C4-2B (cell line): ENCODE measurements at regions not wholly inside any gene's neighbourhood (a gene's known extent, or its start where the extent isn't known, plus 50 kb on each side); places are given as distances from the start of the nearest gene placed in this dataset.
"Not testable (repeated sequence)": the region's sequence is repeated elsewhere in the genome, so short reads cannot be mapped to it uniquely, and the experiment has no call there.

Source experiments
- H3K27ac ChIP-seq: fragments of 450-650 bp; 2 replicates; pipeline ENCODE4 v1.5.1; 2017
- ZFX ChIP-seq: fragments of 450-650 bp; IDR thresholded peaks from 2 replicates; pipeline ENCODE4 v1.6.1; 2017
- TF ChIP-seq, protein P1 (sequence below): fragments of 450-650 bp; conservative IDR thresholded peaks from 2 replicates; pipeline ENCODE4 v1.5.1; 2017; ENCODE audit warnings: mild to moderate bottlenecking

GRCh38 chr5:167378894-167379723, 912.3 kb upstream of the WWC1 start:
- no peak for TF ChIP-seq ZFX
- TF ChIP-seq, protein P1, sequence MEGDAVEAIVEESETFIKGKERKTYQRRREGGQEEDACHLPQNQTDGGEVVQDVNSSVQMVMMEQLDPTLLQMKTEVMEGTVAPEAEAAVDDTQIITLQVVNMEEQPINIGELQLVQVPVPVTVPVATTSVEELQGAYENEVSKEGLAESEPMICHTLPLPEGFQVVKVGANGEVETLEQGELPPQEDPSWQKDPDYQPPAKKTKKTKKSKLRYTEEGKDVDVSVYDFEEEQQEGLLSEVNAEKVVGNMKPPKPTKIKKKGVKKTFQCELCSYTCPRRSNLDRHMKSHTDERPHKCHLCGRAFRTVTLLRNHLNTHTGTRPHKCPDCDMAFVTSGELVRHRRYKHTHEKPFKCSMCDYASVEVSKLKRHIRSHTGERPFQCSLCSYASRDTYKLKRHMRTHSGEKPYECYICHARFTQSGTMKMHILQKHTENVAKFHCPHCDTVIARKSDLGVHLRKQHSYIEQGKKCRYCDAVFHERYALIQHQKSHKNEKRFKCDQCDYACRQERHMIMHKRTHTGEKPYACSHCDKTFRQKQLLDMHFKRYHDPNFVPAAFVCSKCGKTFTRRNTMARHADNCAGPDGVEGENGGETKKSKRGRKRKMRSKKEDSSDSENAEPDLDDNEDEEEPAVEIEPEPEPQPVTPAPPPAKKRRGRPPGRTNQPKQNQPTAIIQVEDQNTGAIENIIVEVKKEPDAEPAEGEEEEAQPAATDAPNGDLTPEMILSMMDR: no peak
- H3K27ac ChIP-seq: no peak overlapping the region; the same call in 1 of the 2 replicates

DNA sequence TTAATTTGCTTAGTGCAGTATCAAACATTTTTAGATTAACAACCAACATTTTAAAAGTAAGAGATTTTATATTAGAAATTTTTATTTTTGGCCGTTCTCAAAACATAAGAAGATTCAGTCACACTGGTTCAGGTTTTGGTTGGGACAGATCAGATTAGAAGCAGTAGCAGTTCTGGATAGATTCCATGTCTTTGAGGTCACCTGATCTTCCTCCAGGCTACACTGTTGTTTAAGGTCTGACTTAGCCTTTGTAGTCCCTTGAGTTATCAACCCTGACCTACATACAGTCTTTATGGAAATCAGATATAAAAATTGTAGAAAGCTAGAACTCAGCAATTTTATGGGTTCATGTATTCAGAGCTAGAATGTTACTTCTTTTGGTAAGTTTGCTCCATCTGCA, 910.0 kb upstream of the WWC1 start:
- H3K27ac ChIP-seq: no peak overlapping the region
- TF ChIP-seq ZFX: no peak
- TF ChIP-seq, protein P1: no peak

DNA sequence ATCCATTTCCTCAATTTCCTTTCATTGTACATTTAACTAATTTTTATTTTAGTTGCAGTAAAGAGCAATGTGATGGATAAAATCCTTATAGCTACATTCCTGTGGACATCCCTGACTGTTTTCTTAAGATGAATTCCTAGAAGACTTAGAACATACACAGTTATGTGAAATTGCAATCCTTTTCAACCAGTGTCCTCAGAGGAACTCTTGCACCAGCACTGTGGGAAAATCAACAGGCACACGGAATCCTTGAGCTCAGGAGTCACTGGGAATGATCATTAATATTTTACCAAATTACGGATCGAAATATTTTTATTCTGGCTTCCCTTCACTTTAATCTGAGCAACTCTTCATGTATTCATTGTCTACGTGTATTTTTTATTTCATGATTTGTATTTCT, 901.9 kb upstream of the WWC1 start:
- TF ChIP-seq, protein P1: no peak
- no peak for TF ChIP-seq ZFX

DNA sequence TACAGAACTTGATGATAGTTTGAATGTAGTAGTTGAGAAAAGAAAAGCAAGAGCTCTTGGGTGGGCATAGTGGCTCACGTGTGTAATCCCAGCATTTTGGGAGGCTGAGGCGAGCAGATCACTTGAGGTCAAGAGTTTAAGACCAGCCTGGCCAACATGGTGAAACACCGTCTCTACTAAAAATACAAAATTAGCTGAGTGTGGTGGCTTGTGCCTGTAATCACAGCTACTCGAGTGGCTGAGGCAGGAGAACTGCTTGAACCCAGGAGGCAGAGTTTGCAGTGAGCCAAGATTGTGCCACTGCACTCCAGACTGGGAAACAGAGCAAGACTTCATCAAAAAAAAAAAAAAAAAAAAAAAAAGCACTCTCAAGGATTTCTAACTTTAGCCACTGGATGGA, 900.2 kb upstream of the WWC1 start:
- H3K27ac ChIP-seq: not testable (repeated sequence)

More for the DNA sequence above, 901.9 kb upstream of the WWC1 start:
- H3K27ac ChIP-seq: no peak overlapping the region

DNA sequence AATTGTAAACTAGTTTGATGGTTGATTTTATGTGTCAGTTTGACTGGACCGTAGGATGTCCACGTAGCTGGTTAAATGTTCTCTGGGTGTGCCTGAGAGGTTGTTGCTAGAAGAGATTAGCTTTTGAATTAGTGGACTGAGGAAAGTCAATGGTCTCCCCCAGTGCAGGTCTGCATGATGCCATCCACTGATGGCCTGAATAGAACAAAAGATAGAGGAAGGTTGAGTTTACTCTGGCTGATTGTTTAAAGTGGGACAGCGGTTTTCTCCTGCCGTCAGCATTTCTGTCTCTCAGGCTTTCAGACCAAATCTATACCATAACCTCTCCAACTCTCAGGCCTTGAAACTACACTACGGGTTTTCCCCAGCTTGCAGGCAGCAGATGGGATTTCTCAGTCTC, 899.2 kb upstream of the WWC1 start:
- no peak for TF ChIP-seq ZFX
- TF ChIP-seq, protein P1: no peak

DNA sequence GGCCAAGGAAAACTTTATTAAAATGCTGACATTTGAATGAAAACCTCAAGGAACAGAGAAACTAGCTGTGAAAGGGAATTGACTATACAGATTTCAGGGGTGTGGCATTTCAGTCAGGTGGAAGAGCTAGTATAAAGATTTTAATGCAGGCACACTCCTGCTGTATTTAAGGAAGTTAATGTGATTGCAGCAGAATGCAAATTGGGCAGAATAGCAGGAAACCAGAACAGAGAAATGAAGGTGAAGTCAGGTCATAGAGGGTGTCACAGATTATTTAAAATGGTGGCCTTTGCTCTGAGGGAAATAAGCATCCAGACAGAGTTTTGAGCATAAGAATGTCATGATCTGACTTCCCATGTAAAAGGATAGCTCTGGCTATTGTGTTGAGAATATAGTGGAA, 898.1 kb upstream of the WWC1 start:
- no peak for TF ChIP-seq ZFX
- TF ChIP-seq, protein P1: no peak
- H3K27ac ChIP-seq: no peak overlapping the region

More for the DNA sequence above, 899.2 kb upstream of the WWC1 start:
- no peak overlapping the region for H3K27ac ChIP-seq

DNA sequence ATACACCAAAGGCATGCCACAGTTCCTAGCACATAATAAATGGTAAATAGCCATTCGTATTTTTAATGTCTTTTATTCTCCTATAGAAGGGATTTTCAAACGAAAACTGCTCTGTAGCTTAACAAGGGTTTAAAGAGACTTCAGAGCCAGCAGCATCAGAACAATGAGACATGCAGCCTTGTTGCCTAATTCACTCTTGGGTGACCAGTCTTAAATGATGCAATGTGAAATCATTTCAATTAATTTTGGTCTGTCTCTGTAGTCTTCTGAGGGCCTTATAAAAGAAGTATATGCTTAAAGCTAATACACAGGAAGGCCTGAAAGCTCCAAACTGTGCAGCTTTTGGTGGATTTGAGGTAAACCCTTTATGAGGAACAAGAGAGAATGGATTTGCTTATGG, 888.8 kb upstream of the WWC1 start:
- TF ChIP-seq ZFX: no peak
- TF ChIP-seq, protein P1: no peak
- H3K27ac ChIP-seq: no peak overlapping the region

DNA sequence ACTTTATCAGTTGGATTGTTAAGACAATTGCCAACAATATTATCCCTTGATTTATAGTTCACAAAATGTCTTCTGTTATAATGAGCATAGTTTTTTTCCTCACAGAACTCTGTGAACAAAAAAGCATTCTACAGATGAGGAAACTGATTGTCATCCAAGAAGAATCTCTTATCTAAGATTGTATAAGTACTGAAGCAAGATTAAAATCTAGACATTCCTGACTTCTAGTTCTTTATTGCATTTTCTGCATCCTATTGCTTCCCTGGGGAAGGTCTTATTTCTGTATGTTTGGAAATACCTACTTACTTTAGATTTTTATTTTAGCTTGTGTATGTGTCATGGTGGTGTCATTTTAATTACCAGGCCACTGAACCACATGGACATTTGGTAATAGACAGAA, 884.9 kb upstream of the WWC1 start:
- no peak overlapping the region for H3K27ac ChIP-seq
- TF ChIP-seq ZFX: no peak
- TF ChIP-seq, protein P1: no peak
